ENCODE measurements at regions not wholly inside any gene's neighbourhood (a gene's known extent, or its start where the extent isn't known, plus 50 kb on each side); places are given as distances from the start of the nearest gene placed in this dataset.

GRCh38 chr13:106139942-106140341, 395.5 kb downstream of the EFNB2 start:
- Histone ChIP-seq H3K36me3 (ENCODE audit: control insufficient read depth, low read depth, low read length) (no peaks in the 10 kb centered on the region), H3K4me3 (ENCODE audit: low read length) (no peak overlapping the region), H3K9me3 (ENCODE audit: control insufficient read depth, low read depth, low read length) (no peaks in the 10 kb centered on the region), H3K27ac (ENCODE audit: low read length) (no peak overlapping the region), H3K9ac (ENCODE audit: low read length) (no peak overlapping the region), H3K4me1 (ENCODE audit: control insufficient read depth, low read depth, low read length) (peaks cover 20% of the 10 kb centered on the region), H3K27me3 (ENCODE audit: control insufficient read depth, insufficient read depth, low read length) (no peaks in the 10 kb centered on the region)

GRCh38 chr13:106139377-106139776, 396.1 kb downstream of the EFNB2 start:
- no peak overlapping the region for H3K27ac ChIP-seq (ENCODE audit: low read length)
- peaks cover 14% of the 10 kb centered on the region for H3K4me1 ChIP-seq (ENCODE audit: control insufficient read depth, low read depth, low read length)
- H3K36me3 ChIP-seq (ENCODE audit: control insufficient read depth, low read depth, low read length): no peaks in the 10 kb centered on the region
- H3K9ac ChIP-seq (ENCODE audit: low read length): no peak overlapping the region
- H3K4me3 ChIP-seq (ENCODE audit: low read length): no peak overlapping the region
- H3K27me3 ChIP-seq (ENCODE audit: control insufficient read depth, insufficient read depth, low read length): no peaks in the 10 kb centered on the region
- H3K9me3 ChIP-seq (ENCODE audit: control insufficient read depth, low read depth, low read length): no peaks in the 10 kb centered on the region

- no peak overlapping the region for H3K9ac ChIP-seq (ENCODE audit: low read length)
- no peak overlapping the region for H3K27ac ChIP-seq (ENCODE audit: low read length)
- H3K9me3 ChIP-seq (ENCODE audit: control insufficient read depth, low read depth, low read length): no peaks in the 10 kb centered on the region
- no peaks in the 10 kb centered on the region for H3K36me3 ChIP-seq (ENCODE audit: control insufficient read depth, low read depth, low read length)
- no peak overlapping the region for H3K4me3 ChIP-seq (ENCODE audit: low read length)
- no peaks in the 10 kb centered on the region for H3K27me3 ChIP-seq (ENCODE audit: control insufficient read depth, insufficient read depth, low read length)
- H3K4me1 ChIP-seq (ENCODE audit: control insufficient read depth, low read depth, low read length): peaks cover 7% of the 10 kb centered on the region
Observed at GRCh38 chr13:106138620-106139019, 396.8 kb downstream of the EFNB2 start.

- Histone ChIP-seq H3K4me3 (ENCODE audit: low read length) (no peak overlapping the region), H3K27ac (ENCODE audit: low read length) (no peak overlapping the region), H3K27me3 (ENCODE audit: control insufficient read depth, insufficient read depth, low read length) (no peaks in the 10 kb centered on the region), H3K9me3 (ENCODE audit: control insufficient read depth, low read depth, low read length) (no peaks in the 10 kb centered on the region), H3K9ac (ENCODE audit: low read length) (no peak overlapping the region), H3K36me3 (ENCODE audit: control insufficient read depth, low read depth, low read length) (no peaks in the 10 kb centered on the region), H3K4me1 (ENCODE audit: control insufficient read depth, low read depth, low read length) (no peaks in the 10 kb centered on the region)
Observed at GRCh38 chr13:106133025-106133424, 402.4 kb downstream of the EFNB2 start.

- Histone ChIP-seq H3K9ac (ENCODE audit: low read length) (no peak overlapping the region), H3K4me3 (ENCODE audit: low read length) (no peak overlapping the region), H3K36me3 (ENCODE audit: control insufficient read depth, low read depth, low read length) (no peaks in the 10 kb centered on the region), H3K4me1 (ENCODE audit: control insufficient read depth, low read depth, low read length) (no peaks in the 10 kb centered on the region), H3K27me3 (ENCODE audit: control insufficient read depth, insufficient read depth, low read length) (no peaks in the 10 kb centered on the region), H3K27ac (ENCODE audit: low read length) (no peak overlapping the region), H3K9me3 (ENCODE audit: control insufficient read depth, low read depth, low read length) (no peaks in the 10 kb centered on the region)
Observed at GRCh38 chr13:106132216-106132615, 403.2 kb downstream of the EFNB2 start.

GRCh38 chr13:106129993-106130392, 405.5 kb downstream of the EFNB2 start:
- no peak overlapping the region for H3K9ac ChIP-seq (ENCODE audit: low read length)

GRCh38 chr13:106129273-106129672, 406.2 kb downstream of the EFNB2 start:
- H3K4me1 ChIP-seq (ENCODE audit: control insufficient read depth, low read depth, low read length): no peaks in the 10 kb centered on the region
- no peak overlapping the region for H3K9ac ChIP-seq (ENCODE audit: low read length)
- H3K27ac ChIP-seq (ENCODE audit: low read length): no peak overlapping the region
- H3K27me3 ChIP-seq (ENCODE audit: control insufficient read depth, insufficient read depth, low read length): no peaks in the 10 kb centered on the region
- no peaks in the 10 kb centered on the region for H3K36me3 ChIP-seq (ENCODE audit: control insufficient read depth, low read depth, low read length)
- no peaks in the 10 kb centered on the region for H3K9me3 ChIP-seq (ENCODE audit: control insufficient read depth, low read depth, low read length)
- no peak overlapping the region for H3K4me3 ChIP-seq (ENCODE audit: low read length)

More at GRCh38 chr13:106129993-106130392, 405.5 kb downstream of the EFNB2 start:
- Histone ChIP-seq H3K36me3 (ENCODE audit: control insufficient read depth, low read depth, low read length) (no peaks in the 10 kb centered on the region), H3K9me3 (ENCODE audit: control insufficient read depth, low read depth, low read length) (no peaks in the 10 kb centered on the region), H3K4me3 (ENCODE audit: low read length) (no peak overlapping the region), H3K4me1 (ENCODE audit: control insufficient read depth, low read depth, low read length) (no peaks in the 10 kb centered on the region), H3K27ac (ENCODE audit: low read length) (no peak overlapping the region), H3K27me3 (ENCODE audit: control insufficient read depth, insufficient read depth, low read length) (no peaks in the 10 kb centered on the region)

- Histone ChIP-seq H3K27ac (ENCODE audit: low read length) (no peak overlapping the region), H3K4me3 (ENCODE audit: low read length) (no peak overlapping the region), H3K4me1 (ENCODE audit: control insufficient read depth, low read depth, low read length) (peaks cover 6% of the 10 kb centered on the region), H3K27me3 (ENCODE audit: control insufficient read depth, insufficient read depth, low read length) (no peaks in the 10 kb centered on the region), H3K9ac (ENCODE audit: low read length) (no peak overlapping the region), H3K36me3 (ENCODE audit: control insufficient read depth, low read depth, low read length) (no peaks in the 10 kb centered on the region), H3K9me3 (ENCODE audit: control insufficient read depth, low read depth, low read length) (no peaks in the 10 kb centered on the region)
Observed at GRCh38 chr13:106122234-106122633, 413.2 kb downstream of the EFNB2 start.

- no peak overlapping the region for H3K9ac ChIP-seq (ENCODE audit: low read length)
- H3K4me3 ChIP-seq (ENCODE audit: low read length): no peak overlapping the region
- no peaks in the 10 kb centered on the region for H3K27me3 ChIP-seq (ENCODE audit: control insufficient read depth, insufficient read depth, low read length)
- H3K27ac ChIP-seq (ENCODE audit: low read length): no peak overlapping the region
- no peaks in the 10 kb centered on the region for H3K36me3 ChIP-seq (ENCODE audit: control insufficient read depth, low read depth, low read length)
- H3K4me1 ChIP-seq (ENCODE audit: control insufficient read depth, low read depth, low read length): peaks cover 6% of the 10 kb centered on the region
- no peaks in the 10 kb centered on the region for H3K9me3 ChIP-seq (ENCODE audit: control insufficient read depth, low read depth, low read length)
Observed at GRCh38 chr13:106121173-106121754, 414.2 kb downstream of the EFNB2 start.

GRCh38 chr13:106118996-106119395, 416.5 kb downstream of the EFNB2 start:
- peaks cover 6% of the 10 kb centered on the region for H3K4me1 ChIP-seq (ENCODE audit: control insufficient read depth, low read depth, low read length)
- H3K9me3 ChIP-seq (ENCODE audit: control insufficient read depth, low read depth, low read length): no peaks in the 10 kb centered on the region
- no peak overlapping the region for H3K4me3 ChIP-seq (ENCODE audit: low read length)
- no peaks in the 10 kb centered on the region for H3K36me3 ChIP-seq (ENCODE audit: control insufficient read depth, low read depth, low read length)
- no peaks in the 10 kb centered on the region for H3K27me3 ChIP-seq (ENCODE audit: control insufficient read depth, insufficient read depth, low read length)
- H3K27ac ChIP-seq (ENCODE audit: low read length): no peak overlapping the region
- H3K9ac ChIP-seq (ENCODE audit: low read length): no peak overlapping the region

GRCh38 chr13:106118050-106118449, 417.4 kb downstream of the EFNB2 start:
- Histone ChIP-seq H3K27ac (ENCODE audit: low read length) (no peak overlapping the region), H3K4me1 (ENCODE audit: control insufficient read depth, low read depth, low read length) (peaks cover 6% of the 10 kb centered on the region), H3K27me3 (ENCODE audit: control insufficient read depth, insufficient read depth, low read length) (no peaks in the 10 kb centered on the region), H3K36me3 (ENCODE audit: control insufficient read depth, low read depth, low read length) (no peaks in the 10 kb centered on the region), H3K9ac (ENCODE audit: low read length) (no peak overlapping the region), H3K4me3 (ENCODE audit: low read length) (no peak overlapping the region), H3K9me3 (ENCODE audit: control insufficient read depth, low read depth, low read length) (no peaks in the 10 kb centered on the region)

- H3K4me3 ChIP-seq (ENCODE audit: low read length): no peak overlapping the region
Observed at GRCh38 chr13:106117640-106118039, 417.8 kb downstream of the EFNB2 start.

More at GRCh38 chr13:106117640-106118039, 417.8 kb downstream of the EFNB2 start:
- peaks cover 6% of the 10 kb centered on the region for H3K4me1 ChIP-seq (ENCODE audit: control insufficient read depth, low read depth, low read length)
- H3K36me3 ChIP-seq (ENCODE audit: control insufficient read depth, low read depth, low read length): no peaks in the 10 kb centered on the region
- no peaks in the 10 kb centered on the region for H3K9me3 ChIP-seq (ENCODE audit: control insufficient read depth, low read depth, low read length)
- no peak overlapping the region for H3K9ac ChIP-seq (ENCODE audit: low read length)
- no peaks in the 10 kb centered on the region for H3K27me3 ChIP-seq (ENCODE audit: control insufficient read depth, insufficient read depth, low read length)
- H3K27ac ChIP-seq (ENCODE audit: low read length): no peak overlapping the region
